A673 (cell line): ENCODE measurements at regions not wholly inside any gene's neighbourhood (a gene's known extent, or its start where the extent isn't known, plus 50 kb on each side); places are given as distances from the start of the nearest gene placed in this dataset.

Experiments used
- BruUV-seq: library from RNA; stranded (reverse); fragments of 400-500 nt; replicated peaks from 2 replicates; lab custom pipeline; 2021; lab: Mats Ljungman, UMichigan
- CTCF ChIA-PET: fragments of 300-600 bp; sonication (Branson Sonifier 250); formaldehyde crosslinking; loops from one replicate; lab custom pipeline; 2022; ENCODE audit warnings: antibody characterized with exemption; lab: Charles Lee
- POLR2A ChIA-PET: fragments of 300-600 bp; sonication (Branson Sonifier 250); formaldehyde crosslinking; loops from one replicate; lab custom pipeline; 2022; ENCODE audit warnings: antibody characterized with exemption; ENCODE audit not compliant: low non-redundant PET; lab: Charles Lee
- DNase-seq: peaks from one replicate; pipeline ENCODE4 v3.0.0-alpha.2; 2015; ENCODE audit warnings: low spot score
- H3K27ac ChIP-seq: fragments of 200-600 bp; sonication (generic); 2 replicates; pipeline ENCODE4 v1.5.1; 2016; ENCODE audit warnings: mixed run types, low read depth, mild to moderate bottlenecking, mixed read lengths, antibody characterized with exemption, low read length; ENCODE audit not compliant: poor library complexity, severe bottlenecking
- H3K27me3 ChIP-seq: fragments of 200-600 bp; sonication (generic); replicated peaks from 2 replicates; pipeline ENCODE4 v1.6.1; 2017; ENCODE audit warnings: mixed run types, low read depth, mild to moderate bottlenecking, mixed read lengths, antibody characterized with exemption, low read length; ENCODE audit not compliant: insufficient read depth, poor library complexity
- H3K36me3 ChIP-seq: fragments of 200-600 bp; sonication (generic); 2 replicates; pipeline ENCODE4 v1.6.1; 2016; ENCODE audit warnings: mixed run types, mild to moderate bottlenecking, mixed read lengths, antibody characterized with exemption, low read length; ENCODE audit not compliant: insufficient read depth, poor library complexity, severe bottlenecking
- H3K4me1 ChIP-seq: fragments of 200-600 bp; sonication (generic); 2 replicates; pipeline ENCODE4 v1.6.1; 2017; ENCODE audit warnings: mixed run types, mild to moderate bottlenecking, mixed read lengths, antibody characterized with exemption, low read length; ENCODE audit not compliant: insufficient read depth, poor library complexity, severe bottlenecking
- H3K4me3 ChIP-seq: fragments of 200-600 bp; sonication (generic); 2 replicates; pipeline ENCODE4 v1.5.1; 2016; ENCODE audit warnings: low read depth, mixed run types, mild to moderate bottlenecking, mixed read lengths, low read length; ENCODE audit not compliant: poor library complexity, severe bottlenecking
- H3K9me3 ChIP-seq: fragments of 200-600 bp; sonication (generic); 2 replicates; pipeline ENCODE4 v1.6.1; 2016; ENCODE audit warnings: mixed run types, low read depth, mild to moderate bottlenecking, mixed read lengths, antibody characterized with exemption, low read length; ENCODE audit not compliant: poor library complexity, severe bottlenecking
- CTCF ChIP-seq: fragments of 300-800, 200-600 bp; sonication (generic); conservative IDR thresholded peaks from 2 replicates; pipeline ENCODE4 v1.5.1; 2017; ENCODE audit warnings: low read depth, mild to moderate bottlenecking, antibody characterized with exemption, low read length, moderate library complexity, mixed read lengths
- EZH2 ChIP-seq: fragments of 200-600 bp; sonication (generic); IDR thresholded peaks from 2 replicates; pipeline ENCODE4 v1.6.1; 2017; ENCODE audit warnings: borderline replicate concordance, low read depth, mild to moderate bottlenecking, mixed read lengths, antibody characterized with exemption, low read length; ENCODE audit not compliant: poor library complexity, severe bottlenecking
- intact Hi-C: fragments of 100-400 bp; cut with micrococcal nuclease; formaldehyde crosslinking; loops from one replicate; pipeline ENCODE4 v1.10.0; 2022; ENCODE audit not compliant: unreplicated experiment

- no peak overlapping the region for H3K4me3 ChIP-seq
- no peaks in the 10 kb centered on the region for H3K27me3 ChIP-seq
- no peak overlapping the region for H3K27ac ChIP-seq
- peaks cover 9% of the 10 kb centered on the region for H3K9me3 ChIP-seq
- POLR2A ChIA-PET: no interaction called here
- peak; percentile 1 for DNase-seq
- intact Hi-C loops: no loop called here
- CTCF ChIA-PET: no interaction called here
- no peaks in the 10 kb centered on the region for H3K4me1 ChIP-seq
- no peaks in the 10 kb centered on the region for H3K36me3 ChIP-seq
- peak; percentile 20; the same call in 1 of the 2 replicates for TF ChIP-seq CTCF
- no peak for TF ChIP-seq EZH2
- no TSS peak for BruUV-seq
These were observed 150.6 kb downstream of the POU3F4 start for GRCh38 chrX:83658731-83659130.
